GM21737 (cell line): ENCODE measurements at regions not wholly inside any gene's neighbourhood (a gene's known extent, or its start where the extent isn't known, plus 50 kb on each side); places are given as distances from the start of the nearest gene placed in this dataset.
"Not testable (repeated sequence)": the region's sequence is repeated elsewhere in the genome, so short reads cannot be mapped to it uniquely, and the experiment has no call there.

Experiments
- ATAC-seq: cut with Tn5 transposase; IDR thresholded peaks from one replicate; pipeline ENCODE4 v1.9.1; 2021; ENCODE audit warnings: mild to moderate bottlenecking, moderate library complexity; ENCODE audit not compliant: unreplicated experiment

- ATAC-seq = no peak
These were observed 346.4 kb downstream of the SETD4 start for GRCh38 chr21:35713914-35714313.

DNA sequence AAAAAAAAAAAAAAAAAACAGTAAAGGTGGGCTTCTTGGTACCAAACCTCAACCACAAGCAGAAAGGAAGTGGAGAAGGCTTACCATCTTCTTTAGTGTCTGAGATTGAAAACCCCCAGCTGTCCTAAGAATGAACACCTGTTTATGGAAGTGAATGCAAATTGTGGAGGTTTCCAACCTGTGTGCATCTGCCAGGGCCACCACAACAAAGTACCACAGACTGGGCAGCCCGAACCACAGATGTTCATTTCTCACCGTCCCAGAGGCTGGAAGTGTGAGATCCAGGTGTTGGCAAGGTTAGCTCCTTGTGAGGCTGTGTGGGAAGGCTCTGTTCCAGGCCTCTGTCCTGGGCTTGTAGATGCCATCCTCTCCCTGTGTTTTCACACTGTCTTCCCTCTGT is 348.7 kb downstream of the SETD4 start:
- ATAC-seq = no peak

- no peak for ATAC-seq
These were observed 349.1 kb downstream of the SETD4 start for GRCh38 chr21:35711213-35711612.

DNA sequence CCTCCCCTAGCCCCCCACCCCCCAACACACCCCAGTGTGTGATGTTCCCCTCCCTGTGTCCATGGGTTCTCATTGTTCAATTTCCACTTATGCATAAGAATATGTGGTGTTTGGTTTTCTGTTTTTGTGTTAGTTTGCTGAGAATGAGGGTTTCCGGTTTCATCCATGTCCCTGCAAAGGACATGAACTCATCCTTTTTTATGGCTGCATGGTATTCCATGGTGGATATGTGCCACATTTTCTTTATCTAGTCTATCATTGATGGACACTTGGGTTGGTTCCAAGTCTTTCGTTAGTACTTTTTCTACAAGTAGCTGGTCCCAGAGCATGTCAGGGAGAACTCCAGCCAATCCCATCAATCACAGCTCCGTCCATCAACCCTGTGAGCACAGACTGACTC is 350.3 kb downstream of the SETD4 start:
- ATAC-seq = not testable (repeated sequence)

- no peak for ATAC-seq
These were observed 354.4 kb downstream of the SETD4 start for GRCh38 chr21:35705888-35706287.

- no peak for ATAC-seq
These were observed 355.0 kb downstream of the SETD4 start for GRCh38 chr21:35705237-35705887.

DNA sequence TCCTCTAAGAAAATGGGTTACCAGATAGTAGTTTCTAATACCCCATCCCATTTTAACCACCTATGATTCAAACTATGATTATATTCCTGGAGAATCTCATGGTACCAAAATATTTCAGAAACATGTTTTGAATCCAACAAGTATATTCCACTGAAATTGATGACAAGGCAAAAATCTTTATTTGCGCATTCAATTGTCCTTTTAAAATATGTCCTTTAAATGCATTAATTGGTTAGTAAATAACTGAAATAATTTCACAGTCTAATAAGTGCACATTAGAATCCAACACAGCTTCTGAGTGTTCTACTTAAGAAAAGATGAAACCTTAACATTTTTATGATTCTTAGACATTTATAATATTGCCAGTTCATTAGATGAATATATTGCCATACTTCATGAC is 356.6 kb downstream of the SETD4 start:
- ATAC-seq = no peak

DNA sequence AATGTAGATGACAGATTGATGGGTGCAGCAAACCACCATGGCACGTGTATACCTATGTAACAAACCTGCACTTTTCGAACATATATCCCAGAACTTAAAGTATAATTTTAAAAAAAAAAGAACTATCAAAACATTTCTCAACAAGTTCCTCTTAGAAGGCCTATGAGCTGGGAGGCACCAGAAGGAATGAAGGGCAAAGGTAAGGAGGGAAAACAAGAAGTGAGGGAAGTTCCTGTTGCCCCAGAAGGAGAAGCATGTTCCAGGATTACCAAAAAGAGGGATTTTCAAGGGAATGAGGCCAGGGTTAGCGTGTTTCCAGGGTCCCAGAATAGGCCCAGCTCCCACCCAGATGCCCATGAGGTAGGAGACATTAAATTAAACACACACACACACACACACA is 361.0 kb downstream of the SETD4 start:
- ATAC-seq = no peak

- no peak for ATAC-seq
These were observed 363.0 kb downstream of the SETD4 start for GRCh38 chr21:35697321-35697808.

DNA sequence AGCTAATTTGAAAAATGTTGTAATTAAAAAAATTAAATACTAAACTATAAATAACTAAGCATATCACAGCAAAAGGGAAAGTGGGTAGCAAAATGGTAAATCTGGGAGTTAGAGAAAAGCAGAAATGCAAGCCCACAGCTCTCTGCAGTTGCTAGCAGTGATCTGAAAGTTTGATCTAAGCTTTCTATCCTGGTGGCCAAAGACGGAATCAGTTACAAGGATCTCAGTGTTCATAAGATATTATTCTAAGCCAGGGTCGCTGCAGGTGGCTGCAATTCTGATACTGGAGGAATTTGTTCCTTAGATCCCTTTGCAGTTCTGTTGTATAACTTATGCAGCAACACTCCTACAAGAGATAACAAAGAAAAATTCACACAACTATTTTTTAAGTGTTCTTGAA is 363.7 kb downstream of the SETD4 start:
- ATAC-seq = no peak

DNA sequence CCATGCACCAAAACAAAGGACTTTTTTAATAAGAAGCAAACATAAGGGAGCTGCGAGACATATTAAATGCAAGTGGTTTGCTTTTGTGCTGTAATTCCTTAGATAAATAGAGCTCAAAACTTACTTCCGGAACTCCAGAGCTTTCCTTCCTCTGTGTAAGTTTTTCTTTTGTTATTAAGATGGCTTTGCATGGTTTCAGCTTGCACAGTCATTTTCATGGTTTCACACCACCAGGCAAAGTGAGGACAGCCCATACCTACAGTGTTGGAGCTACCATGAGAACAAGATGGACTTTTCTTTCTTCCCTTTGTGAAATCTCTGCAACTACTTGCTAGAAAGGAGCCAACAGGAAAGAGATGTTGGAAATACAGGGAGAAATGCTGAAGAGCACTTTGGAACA is 368.0 kb downstream of the SETD4 start:
- ATAC-seq = no peak

DNA sequence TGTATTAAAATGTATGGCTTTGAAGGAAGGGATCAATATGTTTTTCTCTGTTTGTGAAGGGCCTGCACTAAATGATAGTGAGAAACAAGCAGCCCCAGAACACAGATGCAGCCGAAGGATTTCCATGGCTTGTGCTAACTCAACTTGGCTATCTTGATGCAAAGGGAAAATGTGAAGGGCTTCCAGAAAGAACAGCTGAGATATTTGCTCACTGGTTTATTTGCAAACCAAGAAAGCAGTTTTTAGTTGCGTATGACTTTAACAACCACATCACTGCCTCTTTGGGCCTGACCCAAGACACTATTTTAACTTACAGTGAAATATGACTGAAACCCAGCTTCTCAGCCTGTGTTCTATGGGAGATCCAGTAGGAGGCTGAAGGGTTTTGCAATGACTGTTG is 369.9 kb downstream of the SETD4 start:
- no peak for ATAC-seq

DNA sequence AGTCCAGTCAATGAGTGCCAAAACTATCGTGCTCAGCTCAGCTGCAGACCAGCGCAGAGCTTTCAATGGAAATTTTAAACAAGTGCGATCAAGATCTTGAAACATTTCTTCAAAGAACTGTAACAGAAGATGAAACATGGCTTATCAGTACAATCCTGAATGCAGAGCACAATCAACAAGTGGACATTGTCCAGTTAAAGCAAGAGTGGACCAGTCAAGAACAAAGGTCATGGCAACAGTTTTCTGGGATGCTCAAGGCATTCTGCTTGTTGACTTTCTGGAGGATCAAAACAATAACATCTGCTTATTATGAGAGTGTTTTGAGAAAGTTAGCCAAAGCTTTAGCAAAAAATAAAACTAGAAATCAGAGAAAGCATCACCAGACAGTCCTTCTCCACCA is 374.2 kb downstream of the SETD4 start:
- no peak for ATAC-seq

GRCh38 chr21:35683664-35684304 is 376.5 kb downstream of the SETD4 start:
- no peak for ATAC-seq

DNA sequence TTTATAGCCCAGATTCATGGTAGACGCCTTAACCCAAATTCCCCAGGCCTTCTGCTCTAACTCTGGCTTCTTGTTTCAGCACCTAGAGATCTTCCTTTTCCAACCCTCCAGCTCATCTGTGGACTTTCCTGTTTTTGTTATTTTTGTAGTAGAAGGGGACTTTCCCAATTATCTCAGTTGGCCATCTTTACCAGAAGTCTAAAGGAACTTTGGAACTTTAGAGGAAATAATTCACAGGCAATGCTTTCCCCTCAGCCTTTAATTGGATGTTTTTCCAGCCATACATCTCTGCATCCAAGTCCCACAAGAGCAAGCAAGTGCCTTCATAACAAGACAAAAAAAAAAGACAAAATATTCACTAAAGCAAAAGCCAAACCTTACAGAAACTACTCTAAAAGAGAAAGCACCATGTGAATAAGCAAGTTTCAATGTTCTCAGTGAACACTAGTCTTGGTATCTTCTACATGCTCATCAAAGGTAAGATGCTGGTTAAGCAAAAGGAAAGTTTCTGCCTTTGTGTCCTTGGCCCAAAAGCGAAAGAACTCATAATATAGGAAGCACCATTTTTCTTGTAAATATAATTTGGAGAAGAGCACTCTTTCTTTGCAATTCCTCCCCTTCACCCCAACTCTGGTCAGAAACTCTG is 377.3 kb downstream of the SETD4 start:
- no peak for ATAC-seq

DNA sequence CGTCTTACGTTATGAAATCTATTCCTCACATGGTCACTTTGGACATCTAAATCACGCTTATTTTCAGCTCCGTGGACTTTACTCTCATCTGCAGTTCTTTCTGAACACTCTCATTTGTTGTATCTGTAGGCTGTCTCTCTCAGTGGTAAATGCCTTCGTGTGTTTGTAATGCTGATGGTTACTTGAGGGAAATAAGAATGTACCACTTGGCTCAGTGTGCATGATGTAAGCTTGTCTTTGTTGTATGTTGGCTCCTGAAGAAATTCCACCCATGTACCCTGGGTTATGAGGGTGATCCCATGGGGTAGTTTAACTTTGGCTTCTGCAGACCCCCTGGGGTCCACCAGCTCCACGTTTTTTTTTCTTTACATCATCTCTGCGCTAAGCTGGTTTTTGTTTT is 378.4 kb downstream of the SETD4 start:
- no peak for ATAC-seq

DNA sequence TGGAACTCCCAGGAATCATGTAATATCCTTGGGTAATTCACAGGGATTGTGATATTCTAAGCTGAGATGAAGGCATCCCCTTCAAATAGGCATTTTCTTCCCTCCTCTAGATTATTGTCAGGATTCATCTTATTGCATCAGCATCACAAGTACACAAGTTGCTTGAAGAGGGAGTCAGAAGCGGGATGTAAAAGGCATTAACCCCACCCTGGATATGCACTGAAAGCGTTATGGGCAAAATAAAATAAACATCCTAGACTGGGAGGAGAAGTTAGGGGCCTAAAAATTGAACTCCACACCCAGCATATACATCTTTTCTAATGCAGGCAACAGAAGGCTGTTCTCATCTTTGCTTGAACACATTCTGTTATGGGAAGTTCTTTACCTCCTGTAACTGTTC is 381.2 kb downstream of the SETD4 start:
- ATAC-seq = no peak

GRCh38 chr21:35678393-35678792 is 381.9 kb downstream of the SETD4 start:
- ATAC-seq = no peak

- no peak for ATAC-seq
These were observed 383.0 kb downstream of the SETD4 start for GRCh38 chr21:35677298-35677841.

- ATAC-seq = no peak
These were observed 385.3 kb downstream of the SETD4 start for GRCh38 chr21:35674895-35675470.

GRCh38 chr21:35674091-35674671 is 386.1 kb downstream of the SETD4 start:
- ATAC-seq = no peak
